Stimulated activated CD8-positive, alpha-beta memory T cell treated with anti-CD3 and anti-CD28 coated beads, Interleukin-4, amount 100 ng/mL, for 48 hours (primary cell): ENCODE measurements at regions not wholly inside any gene's neighbourhood (a gene's known extent, or its start where the extent isn't known, plus 50 kb on each side); places are given as distances from the start of the nearest gene placed in this dataset.
"Not testable (repeated sequence)": the region's sequence is repeated elsewhere in the genome, so short reads cannot be mapped to it uniquely, and the experiment has no call there.

Source experiments
- DNase-seq: peaks from one replicate; pipeline ENCODE4 v3.0.0-alpha.2; 2020

DNA sequence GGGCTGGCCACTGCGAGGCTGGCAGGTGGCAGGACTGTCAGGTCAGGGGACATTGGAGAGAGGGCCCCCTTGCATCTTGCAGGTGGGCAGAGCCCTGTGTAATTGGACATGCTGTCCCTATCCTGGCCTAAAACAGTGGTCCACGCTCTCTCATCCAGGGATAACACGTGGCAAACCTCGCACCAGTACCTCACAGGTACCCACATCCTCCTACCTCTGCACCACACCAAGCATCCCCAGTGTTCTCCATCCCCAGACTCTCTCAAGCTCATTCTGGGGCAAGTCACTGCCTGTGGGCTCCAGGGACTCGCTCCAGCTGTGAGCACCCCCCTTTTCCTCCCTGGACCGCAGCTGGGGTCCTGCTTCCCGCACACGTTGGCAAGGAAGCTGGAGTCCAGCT is 212.3 kb upstream of the LRRC61 start:
- DNase-seq, result not testable (repeated sequence)

DNA sequence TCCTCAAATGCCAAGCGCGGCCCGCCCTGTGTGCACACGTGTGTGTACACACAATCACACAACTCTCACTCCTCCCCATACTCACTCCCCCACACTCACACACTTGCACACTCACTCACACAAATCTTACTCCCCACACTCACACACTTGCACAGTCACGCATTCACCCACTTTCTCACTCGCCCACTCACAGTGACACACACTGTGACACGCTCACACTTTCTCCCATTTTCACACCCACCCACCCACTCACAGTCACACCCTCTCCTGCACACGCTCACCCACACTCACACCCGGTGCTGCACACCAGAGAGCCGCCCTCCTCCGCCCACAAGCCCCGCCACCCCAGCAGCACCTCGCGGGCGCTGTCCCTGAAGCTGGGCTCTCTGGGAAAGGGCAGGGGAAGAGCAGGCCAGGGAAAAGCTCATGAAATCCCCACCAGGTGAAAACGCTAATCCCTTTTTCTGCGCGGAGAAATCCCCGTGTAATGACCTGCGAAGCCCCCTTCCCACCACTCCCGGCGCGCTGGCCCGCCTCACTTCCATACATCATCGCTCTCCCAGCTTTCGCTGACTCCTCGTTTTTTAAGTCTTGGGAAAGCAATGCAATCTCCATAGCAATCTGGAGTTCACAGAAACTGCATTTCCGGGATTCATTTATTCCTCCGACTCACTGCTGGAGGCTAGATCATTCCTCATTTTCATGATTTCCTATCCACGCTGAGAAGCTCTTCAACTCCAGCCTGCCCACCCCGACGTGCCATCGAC is 211.6 kb upstream of the LRRC61 start:
- not testable (repeated sequence) for DNase-seq

DNA sequence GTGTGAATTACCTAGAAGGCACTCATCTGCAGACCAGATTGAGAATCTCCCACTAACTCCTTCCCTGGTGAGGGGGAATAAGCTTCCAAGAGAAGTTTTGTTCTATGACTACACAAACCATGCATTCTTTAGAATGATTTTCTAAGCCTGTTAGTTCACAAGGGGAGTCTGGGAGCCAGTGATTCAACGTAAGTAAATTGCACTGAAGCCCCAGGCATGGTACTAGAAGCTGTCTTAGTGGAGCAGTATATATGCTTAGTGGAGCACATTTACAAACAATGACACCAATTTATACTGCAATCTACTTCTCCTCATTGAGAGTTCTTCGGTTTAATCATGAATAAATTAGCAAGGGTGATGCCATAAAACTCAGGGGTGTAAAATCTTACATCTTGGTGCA is 209.9 kb upstream of the LRRC61 start:
- not testable (repeated sequence) for DNase-seq

DNA sequence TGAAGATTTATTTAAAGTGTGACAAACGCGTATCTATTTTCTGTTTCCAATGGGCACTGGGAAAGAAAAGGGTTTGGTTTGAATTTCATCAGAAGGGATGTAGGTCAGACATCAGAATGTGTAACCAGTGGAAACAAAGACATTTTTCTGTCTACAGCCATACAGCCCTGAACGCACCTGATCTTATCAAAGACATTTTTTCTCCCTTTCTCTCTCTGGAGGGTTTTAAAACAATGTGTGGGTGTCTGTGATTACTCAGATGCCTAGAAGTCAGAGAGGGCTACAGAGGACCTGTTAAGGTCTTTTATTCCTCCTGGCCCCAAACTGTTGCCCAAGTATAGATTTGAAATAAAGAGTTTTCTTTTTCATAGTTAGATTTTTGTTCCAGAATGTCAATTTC is 208.6 kb upstream of the LRRC61 start:
- DNase-seq, result not testable (repeated sequence)

DNA sequence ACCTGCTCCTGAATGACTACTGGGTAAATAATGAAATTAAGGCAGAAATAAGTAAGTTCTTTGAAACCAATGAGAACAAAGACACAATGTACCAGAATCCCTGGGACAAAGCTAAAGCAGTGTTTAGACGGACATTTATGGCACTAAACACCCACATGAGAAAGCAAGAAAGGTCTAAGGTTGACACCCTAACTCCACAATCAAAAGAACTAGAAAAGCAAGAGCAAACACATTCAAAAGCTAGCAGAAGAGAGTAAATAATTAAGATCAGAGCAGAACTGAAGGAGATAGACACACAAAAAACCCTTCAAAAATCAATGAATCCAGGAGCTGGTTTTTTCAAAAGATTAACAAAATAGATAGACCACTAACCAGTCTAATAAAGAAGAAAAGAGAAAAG is 203.2 kb upstream of the LRRC61 start:
- not testable (repeated sequence) for DNase-seq

DNA sequence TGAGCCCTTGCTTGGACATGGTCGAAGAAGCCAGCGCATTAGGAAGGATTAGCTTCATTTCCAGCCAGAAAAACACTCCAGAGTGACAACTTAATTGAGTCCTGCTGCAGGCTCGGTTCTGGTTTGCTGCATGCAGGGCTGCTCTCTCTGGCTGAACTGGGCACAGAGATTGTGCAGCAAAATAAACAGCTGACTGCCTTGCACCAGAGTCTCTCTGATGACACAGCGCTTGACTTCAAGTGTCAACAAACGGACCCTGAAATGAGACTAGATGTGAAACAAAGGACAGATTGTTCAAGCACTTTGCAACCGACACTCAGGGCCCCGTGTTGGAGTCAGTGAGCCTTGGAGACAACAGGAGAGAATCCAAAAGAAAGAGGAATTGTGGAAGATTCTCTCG is 197.3 kb upstream of the LRRC61 start:
- DNase-seq, result not testable (repeated sequence)

DNA sequence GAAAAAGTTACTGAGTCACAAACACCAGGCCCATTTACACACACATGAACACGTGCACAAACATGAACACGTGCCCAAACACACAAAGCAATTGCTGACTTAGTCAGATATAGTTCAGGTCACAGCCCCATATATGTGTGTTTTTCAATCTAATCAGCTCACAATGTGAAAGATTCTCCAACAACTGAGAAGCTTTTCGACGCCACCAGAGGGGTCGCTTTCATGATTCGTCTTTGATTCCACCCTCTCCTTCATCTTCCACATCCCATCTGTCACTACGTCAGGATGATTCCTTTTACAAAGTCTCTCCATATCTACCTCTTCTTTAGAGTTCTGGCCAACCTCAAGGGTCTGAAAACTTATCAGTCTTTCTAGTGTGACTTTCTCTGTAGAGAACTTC is 188.7 kb upstream of the LRRC61 start:
- DNase-seq, result not testable (repeated sequence)

DNA sequence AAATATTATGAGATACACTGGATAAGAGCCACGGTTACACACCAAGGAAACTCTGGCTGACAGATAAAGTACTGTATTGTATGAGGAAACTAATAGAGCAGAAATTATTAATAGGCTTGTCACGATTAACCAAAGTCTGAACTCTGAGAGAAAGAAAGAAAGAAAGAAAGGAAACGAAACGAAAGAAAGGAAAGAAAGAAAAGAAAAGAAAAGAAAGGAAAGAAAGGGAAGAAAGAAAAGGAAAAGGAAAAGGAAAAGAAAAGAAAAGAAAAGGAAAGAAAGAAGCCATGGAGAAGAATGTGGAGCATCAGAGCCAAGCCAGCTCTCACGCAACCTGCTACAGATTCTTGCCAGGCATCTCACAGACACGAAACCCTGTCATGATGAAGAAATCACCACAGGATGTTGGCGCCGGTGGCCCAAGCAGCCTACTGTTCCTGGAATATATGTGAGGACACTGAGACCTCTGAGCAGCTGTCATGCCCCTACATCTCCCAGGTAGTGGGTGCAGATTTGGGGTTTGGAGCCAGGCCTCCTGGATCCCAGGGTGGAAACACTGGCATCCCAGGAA is 187.4 kb upstream of the LRRC61 start:
- not testable (repeated sequence) for DNase-seq

DNA sequence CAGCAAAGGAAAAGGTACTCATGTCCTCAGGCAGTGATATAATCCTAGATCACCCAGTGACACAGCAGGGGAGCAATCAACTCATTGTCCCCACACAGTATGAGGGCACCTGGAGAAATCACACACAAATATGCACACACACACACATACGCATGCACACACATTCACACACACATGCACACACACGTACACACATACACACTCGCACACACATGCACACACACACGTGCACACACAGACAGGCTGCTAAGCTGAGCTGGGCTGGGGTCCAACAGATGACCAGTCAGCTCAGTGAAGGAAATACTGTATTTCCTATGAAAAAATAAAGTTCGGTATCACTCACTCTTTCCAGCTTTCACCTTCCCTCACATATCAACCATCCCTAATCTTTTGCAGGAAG is 183.3 kb upstream of the LRRC61 start:
- DNase-seq, result not testable (repeated sequence)

DNA sequence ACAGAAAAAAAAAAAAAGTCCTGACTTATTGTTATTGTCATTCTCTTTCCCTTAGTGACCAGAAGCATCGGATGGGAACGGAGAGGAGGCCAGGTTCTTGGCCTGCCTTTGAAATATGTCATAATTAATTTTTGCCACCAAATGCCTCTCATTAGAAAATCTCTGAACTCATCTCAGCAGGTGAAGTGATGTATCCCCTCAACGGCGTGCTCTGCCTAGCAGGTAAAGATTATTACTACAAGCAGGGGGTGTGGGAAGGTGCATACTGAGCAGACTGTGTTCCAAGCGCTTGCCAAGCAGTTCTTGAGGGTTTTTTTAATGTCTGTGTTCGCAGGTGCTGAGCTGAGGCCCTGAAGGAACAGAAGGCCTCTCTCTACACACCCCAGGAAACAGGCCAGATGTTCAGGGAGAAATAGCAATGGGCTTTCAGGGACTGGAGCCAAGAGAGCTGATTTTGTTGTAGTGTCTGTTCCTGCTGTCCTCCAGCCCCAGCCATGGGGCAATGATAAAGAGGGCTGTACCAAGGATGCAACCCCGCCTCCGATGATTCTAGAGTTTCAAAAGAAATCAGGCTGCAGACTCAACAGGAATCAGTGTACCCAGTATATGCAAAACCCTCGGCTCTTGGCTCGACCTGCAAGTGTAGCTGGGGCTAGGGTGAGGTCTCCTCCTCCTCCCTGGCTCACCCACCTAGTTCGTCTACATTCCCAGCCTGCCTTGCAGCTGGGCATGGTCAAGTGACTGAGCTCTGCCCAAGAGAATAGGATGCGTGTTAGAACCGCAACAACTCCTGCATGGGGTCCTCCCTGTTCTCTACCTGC is 181.4 kb upstream of the LRRC61 start:
- DNase-seq, result not testable (repeated sequence)

DNA sequence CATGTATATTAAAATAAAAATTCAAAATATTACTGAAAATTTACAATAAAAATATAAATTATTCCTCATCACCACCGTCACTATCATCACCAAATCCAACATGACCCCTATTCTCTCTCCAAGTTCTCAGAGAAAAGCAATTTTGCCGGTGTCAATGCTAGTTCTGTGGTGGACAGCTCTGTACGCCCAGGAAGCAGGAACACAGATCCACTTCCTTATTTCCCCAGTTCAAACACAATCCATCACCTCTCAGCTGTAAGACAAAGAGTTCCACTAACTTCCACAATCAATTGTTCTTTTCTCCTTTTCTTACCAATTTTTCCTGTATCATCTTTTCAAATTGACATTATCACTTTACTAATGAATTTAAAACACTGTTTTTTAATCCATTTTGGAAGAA is 177.0 kb upstream of the LRRC61 start:
- not testable (repeated sequence) for DNase-seq

DNA sequence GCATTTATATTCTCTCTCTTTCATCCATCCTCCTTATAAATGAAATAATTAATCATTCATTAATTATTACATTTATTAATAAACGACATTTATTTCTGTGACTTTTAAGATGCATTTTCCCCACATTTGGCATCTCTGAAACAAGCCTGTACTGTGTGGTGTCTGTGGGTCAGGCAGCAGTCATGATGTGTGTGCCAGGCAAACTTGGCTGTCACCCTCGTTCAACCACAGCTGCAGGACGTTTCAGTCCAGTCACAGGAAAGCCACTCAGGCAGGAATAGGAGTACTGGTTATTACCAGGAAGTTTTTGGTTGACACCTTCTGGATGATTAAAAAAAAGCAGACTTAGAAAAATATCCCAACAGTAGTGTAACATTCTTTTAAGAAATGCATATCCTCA is 175.6 kb upstream of the LRRC61 start:
- DNase-seq, result not testable (repeated sequence)

DNA sequence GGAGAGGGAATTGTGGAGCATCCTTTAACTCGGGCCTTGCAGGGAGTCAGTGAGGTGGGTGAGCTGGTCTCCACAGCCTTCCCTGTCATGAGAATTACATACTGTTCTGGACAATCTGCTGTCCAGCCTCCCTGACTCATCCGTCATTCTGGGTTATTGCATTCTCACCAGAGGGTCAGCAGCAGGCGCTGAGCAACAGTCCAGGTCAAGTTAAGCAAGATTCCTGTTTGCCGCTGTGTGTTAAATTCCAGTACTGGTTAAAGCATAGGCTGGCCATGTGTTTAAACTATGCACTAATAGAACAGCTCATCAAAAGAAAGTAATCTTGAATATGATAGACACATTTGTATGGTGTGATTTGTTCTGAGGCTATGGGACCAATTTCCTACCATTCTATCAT is 167.1 kb upstream of the LRRC61 start:
- DNase-seq, result not testable (repeated sequence)

DNA sequence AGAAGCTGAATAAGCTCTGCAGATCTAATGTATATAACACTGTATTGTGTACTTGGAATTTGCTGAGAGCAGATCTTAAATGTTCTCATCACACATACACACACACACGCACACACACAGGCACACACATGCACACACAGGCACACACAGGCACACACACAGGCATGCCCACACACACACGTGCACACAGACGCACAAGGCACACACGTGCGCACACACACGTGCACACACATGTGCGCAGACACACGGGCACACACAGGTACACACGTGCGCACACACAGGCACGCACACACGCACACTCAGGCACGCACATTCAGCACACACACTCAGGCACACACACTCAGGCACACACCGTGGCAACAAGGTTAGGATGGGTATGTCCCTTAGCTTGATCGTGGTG is 164.5 kb upstream of the LRRC61 start:
- DNase-seq, result not testable (repeated sequence)

DNA sequence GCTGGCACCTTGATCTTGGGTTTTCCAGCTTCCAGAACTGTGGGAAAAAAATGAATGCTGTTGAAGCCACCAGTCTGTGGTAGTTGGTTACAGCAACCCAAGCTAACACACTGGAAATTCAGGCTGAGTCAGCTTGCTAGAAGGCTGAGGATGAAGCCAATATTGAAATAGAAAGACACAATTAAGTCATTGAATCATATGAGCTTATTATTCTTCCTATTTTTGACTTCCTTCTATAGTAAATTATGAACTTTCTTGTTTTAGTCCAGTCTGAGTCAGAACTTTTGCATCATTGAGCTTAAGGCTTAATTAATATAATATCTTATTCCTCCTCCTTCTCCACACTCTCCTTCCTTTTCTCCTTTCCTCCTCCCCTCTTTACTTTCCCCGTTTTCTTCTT is 153.6 kb upstream of the LRRC61 start:
- not testable (repeated sequence) for DNase-seq

DNA sequence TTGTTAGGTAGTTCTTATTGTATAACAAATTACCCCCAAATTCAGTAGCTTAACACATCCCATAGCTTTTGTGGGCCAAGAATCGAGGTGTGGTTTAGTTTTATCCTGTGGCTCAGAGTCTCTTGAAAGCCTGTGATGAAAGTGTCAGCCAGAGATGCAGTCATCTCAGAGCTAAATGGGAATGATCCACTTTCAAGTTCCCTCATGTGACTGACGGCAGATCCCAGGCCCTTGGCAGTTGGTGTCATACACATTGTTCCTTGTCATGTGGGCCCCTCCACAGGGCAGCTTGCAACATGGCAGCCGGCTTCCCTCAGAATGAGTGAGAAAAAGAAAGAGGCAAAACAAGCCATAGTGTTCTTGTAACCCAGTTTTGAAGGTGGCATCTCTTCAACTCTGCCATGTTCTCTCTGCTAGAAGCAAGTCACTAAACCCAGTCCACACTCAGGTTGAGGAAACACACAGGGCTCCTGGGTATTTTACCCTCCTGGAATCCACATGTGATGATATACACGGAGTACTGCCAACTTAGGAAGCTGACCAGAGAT is 153.1 kb upstream of the LRRC61 start:
- not testable (repeated sequence) for DNase-seq

DNA sequence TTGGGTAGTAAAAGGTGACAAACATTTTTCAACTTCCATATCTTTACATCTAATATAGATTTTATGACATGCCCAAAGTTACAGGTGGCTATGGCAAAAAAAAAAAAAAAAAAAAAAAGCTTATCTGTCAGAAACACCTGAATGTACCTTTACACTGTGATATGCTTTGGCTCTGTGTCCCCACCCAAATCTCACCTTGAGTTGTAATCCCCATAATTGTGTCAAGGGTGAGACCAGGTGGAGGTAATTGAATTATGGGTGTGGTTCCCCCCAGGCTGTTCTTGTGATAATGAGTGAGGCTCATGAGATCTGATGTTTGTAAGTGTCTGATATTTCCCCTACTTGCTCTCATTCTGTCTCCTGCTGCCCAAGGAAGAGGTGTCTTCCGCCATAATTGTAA is 139.6 kb upstream of the LRRC61 start:
- DNase-seq, result not testable (repeated sequence)

DNA sequence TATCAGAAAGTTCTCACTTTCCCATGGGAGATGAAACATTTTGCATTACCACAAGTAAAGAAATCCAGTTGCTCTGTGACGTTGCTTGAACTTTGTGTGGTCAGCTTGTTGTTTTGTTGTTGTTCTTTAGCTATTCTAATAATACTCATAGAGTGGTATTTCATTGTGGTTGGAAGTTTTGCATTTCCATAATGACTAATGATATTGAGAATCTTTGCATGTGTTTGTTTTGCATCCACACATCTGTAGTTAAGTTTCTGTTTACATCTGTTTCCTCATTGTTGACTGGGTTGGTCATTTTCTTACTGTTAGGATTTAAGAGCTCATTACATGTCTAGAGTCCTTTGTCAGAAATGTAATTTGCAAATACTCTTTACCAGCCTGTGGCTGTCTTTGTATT is 133.2 kb upstream of the LRRC61 start:
- DNase-seq, result not testable (repeated sequence)

DNA sequence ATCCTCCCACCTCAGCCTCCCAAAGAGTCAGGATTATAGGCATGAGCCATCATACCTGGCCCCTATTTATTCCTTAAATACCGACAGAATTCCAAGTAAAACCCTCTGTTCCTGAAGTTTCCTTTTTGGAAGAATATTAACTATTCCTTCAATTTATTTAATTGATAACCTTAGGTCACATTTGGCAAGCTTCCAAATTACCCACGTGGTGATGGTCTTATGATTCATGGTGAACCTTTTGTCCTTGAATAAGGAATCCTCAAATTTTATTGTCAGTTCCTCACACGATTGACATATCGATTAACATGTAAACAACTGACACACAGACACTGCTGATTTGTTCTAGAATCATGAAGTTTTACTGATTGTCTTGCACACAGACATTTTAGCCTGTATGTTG is 130.6 kb upstream of the LRRC61 start:
- not testable (repeated sequence) for DNase-seq

DNA sequence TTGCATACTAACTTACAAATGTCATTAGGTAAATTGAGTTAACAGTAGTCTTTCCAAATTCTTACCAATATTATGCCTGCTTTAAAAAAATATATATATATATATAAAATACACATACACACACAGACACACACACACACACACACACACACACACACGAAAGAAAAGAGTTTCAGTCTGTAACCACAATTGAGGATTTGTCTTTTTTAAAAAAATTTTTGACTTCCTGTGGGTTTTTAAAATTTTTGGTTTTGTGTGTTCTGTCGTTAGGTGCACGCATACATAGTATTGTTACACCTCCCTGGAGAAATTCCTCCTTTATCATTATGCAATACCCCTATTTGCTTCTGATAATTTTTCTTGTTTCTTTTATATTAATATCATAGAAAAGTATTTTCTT is 129.3 kb upstream of the LRRC61 start:
- DNase-seq, result not testable (repeated sequence)
